Suprapubic skin (tissue), 3 donors: ENCODE measurements at regions not wholly inside any gene's neighbourhood (a gene's known extent, or its start where the extent isn't known, plus 50 kb on each side); places are given as distances from the start of the nearest gene placed in this dataset.
"Not testable (repeated sequence)": the region's sequence is repeated elsewhere in the genome, so short reads cannot be mapped to it uniquely, and the experiment has no call there.

Source experiments
- CTCF ChIP-seq, 2 donors: fragments of 200-600 bp in 1 of 2; fragments of 450-650 bp in 1 of 2; sonication (generic) in 1 of 2; IDR thresholded peaks; one replicate each; pipeline ENCODE4 v1.5.1; 2016 to 2019; ENCODE audit warnings: antibody characterized with exemption in 2 of 2, mild to moderate bottlenecking in 1 of 2, moderate library complexity in 1 of 2
- POLR2A ChIP-seq, 2 donors: fragments of 450-650 bp; IDR thresholded peaks; one replicate each; pipeline ENCODE4 v1.6.1; 2017; ENCODE audit warnings: antibody characterized with exemption in 2 of 2, mild to moderate bottlenecking in 2 of 2, moderate library complexity in 2 of 2

- not testable (repeated sequence) for TF ChIP-seq CTCF, POLR2A (IDR thresholded peaks at IDR 0.05)
Measured at GRCh38 chr3:174366904-174367303, 492.2 kb upstream of the NAALADL2 start.
